ENCODE measurements at regions not wholly inside any gene's neighbourhood (a gene's known extent, or its start where the extent isn't known, plus 50 kb on each side); places are given as distances from the start of the nearest gene placed in this dataset.
"Not testable (repeated sequence)": the region's sequence is repeated elsewhere in the genome, so short reads cannot be mapped to it uniquely, and the experiment has no call there.

DNA sequence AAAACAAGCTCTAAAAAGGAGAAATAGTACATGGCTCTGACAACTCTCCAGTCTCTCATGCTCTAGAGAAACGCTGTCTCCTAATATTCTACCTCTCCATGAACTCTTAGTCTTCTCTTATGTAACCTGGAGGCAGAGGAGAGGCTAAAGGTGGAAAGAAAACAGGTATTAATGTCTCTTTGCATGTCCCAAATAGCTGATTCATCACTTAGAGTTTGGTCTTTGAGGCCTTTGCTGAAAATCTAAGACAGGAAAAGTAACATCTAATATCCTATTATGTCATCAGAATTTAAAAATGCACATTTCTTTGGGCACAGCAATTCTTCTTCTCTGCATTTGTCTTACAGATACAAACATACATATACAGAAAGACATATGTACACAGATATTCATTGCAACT lies 127.2 kb downstream of the DHRS2 start:
- no peak for DNase-seq

- no peak for DNase-seq
Measured at GRCh38 chr14:23766737-23767401, 130.7 kb downstream of the DHRS2 start.

DNA sequence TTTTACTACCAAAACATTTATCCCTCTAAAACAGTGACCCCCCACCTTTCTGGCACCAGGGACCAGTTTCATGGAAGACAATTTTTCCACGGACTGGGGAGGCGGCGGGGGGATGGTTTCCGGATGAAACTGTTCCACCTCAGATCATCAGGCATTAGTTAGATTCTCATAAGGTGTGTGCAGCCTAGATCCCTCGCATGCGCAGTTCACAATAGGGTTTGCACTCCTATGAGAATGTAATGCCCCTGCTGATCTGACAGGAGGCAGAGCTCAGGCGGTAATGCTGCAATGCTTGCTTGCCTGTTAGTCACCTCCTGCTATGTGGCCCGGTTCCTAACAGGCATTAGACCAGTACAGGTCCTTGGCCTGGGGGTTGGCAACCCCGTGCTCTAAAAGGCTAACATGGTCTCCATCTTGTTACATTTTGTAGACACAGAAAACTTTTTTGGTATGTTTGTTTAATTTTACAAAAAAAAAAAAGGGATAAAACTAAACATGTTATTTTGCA lies 133.1 kb downstream of the DHRS2 start:
- not testable (repeated sequence) for DNase-seq

- DNase-seq, result no peak
Measured at GRCh38 chr14:23773981-23774380, 137.8 kb downstream of the DHRS2 start.

- no peak for DNase-seq
Measured at GRCh38 chr14:23776296-23776695, 140.1 kb downstream of the DHRS2 start.

DNA sequence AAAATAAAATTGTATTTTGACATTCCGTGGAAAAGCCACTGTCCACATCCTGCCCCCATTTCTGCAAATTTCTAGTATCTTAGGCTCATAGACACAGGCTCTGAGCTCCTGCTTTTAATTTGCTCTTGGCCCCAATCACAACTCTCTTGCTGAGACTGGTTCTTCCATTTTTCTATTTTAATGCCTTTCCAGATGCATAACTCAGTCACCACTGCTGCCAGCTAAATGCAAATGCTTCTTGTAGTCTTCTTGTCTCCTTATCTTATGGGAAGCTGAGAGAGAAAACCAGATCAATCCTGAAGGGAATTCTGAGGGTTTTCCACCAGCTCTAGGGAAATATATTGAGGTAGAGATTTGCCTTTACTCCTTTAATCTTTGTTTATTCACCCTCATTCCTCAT lies 149.0 kb downstream of the DHRS2 start:
- no peak for DNase-seq

DNA sequence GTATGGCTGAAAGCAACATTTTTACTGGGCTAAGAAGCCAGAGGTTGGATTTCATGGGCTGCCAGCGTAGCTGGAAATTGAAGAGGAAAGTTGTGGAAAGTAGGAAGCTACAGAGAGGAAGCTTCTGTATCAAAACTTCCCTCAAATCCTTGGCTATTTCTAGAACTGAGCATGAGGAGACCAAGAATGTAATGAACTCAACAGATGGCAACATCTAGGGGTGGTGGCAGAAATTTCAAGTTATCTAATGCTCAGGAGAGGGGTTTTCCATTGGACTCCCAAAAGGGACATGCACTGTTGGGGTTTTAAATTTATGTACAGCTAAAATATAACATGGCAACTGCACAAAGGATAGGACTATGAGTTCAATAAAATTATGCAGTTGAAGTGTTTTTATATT lies 151.3 kb downstream of the DHRS2 start:
- DNase-seq, result no peak

GRCh38 chr14:23789696-23790095 lies 153.5 kb downstream of the DHRS2 start:
- no peak for DNase-seq

GRCh38 chr14:23793532-23793931 lies 157.4 kb downstream of the DHRS2 start:
- no peak for DNase-seq

DNA sequence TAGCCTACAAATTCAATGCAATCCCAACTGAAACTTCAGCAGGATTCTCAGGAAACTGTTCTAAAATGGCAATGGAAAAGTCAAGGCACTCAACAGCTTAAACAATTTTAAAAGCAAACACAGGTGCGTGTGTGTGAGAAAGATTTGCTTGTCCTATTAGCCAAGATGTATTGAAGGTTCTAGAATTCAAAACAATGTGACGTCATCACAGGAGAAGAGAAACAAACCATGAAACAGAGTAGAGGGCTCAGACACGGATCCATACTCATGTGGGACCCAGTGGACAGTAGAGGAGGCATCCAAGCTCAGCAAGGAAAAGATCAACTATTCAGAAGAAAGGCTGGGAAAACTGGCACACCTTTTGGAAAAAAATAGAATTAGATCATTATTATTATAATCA lies 152.8 kb upstream of the DHRS4 start:
- DNase-seq, result no peak

DNA sequence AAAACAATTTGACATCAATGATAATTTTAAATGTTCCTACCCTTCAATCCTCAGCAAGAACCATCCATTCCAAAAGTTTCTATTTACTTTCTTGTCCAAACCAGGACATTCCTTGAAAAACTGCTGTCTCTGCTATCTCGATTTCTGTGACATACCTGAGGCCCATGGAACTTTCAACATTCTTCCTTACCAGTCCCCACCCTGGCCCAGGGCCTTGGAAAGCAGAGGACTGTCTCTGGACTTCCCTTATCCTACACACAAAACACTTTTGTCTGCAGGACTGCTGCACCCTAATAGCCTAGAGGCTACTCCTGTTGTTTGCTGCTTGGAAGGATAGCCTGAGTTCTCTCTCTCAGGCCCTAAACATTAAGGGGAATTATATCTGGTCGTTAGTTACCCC lies 151.8 kb upstream of the DHRS4 start:
- no peak for DNase-seq

GRCh38 chr14:23804817-23805216 lies 148.8 kb upstream of the DHRS4 start:
- DNase-seq, result no peak

- no peak for DNase-seq
Measured at GRCh38 chr14:23805761-23806160, 147.8 kb upstream of the DHRS4 start.

- no peak for DNase-seq
Measured at GRCh38 chr14:23814527-23815256, 138.9 kb upstream of the DHRS4 start.

DNA sequence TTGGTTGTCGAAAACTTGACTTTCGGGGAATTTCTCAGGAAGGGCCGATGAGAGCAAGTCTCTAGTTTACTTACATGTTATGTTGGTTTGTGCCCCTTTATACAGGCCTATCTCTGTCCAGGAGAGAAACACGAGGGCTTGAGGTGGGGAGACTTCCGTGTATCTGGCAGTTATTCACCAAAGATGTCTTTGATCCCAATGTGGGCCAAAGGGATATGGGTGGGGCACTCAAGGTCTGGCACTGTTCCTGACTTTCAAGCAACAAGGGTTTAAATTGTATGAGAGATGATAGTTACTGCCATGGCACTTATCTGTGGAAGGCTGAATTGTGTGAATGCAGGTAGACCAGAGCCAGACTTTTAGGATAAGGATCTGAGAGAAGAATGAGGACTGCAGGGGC lies 137.2 kb upstream of the DHRS4 start:
- no peak for DNase-seq

DNA sequence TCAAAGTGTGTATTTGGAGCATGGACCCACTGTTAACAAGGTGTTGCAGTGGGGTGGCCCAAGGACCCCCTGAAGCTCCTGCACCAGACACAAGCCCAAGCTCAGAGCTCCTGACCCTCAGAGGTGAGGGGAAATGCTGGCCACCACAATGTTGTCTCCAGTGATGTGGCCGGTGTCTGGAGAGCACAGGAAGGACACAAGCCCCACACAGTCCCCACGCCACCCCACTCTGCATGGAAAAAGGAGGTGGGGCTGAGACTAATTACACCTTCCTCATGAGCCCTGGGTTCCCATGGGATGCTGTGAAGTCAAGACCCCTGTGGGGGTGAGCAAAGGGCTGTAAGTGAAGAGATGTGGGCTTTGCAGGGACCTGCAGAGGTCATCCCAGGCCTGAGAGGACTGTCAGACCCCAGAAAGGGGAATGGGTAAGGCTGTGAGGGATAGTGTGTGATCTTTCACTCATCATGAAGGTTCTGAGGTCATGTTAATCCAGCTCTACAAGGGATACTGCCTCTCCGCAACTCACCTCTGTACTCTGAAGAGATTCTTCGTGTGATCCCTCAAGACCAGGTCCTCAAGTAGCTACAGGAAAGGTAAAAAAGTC lies 136.3 kb upstream of the DHRS4 start:
- no peak for DNase-seq

GRCh38 chr14:23827100-23827892 lies 126.3 kb upstream of the DHRS4 start:
- DNase-seq, result no peak

- DNase-seq, result no peak
Measured at GRCh38 chr14:23828001-23828400, 125.6 kb upstream of the DHRS4 start.

GRCh38 chr14:23828616-23829015 lies 125.0 kb upstream of the DHRS4 start:
- DNase-seq, result no peak

- DNase-seq, result peak; percentile 94
Measured at GRCh38 chr14:23829736-23830471, 123.7 kb upstream of the DHRS4 start.

DNA sequence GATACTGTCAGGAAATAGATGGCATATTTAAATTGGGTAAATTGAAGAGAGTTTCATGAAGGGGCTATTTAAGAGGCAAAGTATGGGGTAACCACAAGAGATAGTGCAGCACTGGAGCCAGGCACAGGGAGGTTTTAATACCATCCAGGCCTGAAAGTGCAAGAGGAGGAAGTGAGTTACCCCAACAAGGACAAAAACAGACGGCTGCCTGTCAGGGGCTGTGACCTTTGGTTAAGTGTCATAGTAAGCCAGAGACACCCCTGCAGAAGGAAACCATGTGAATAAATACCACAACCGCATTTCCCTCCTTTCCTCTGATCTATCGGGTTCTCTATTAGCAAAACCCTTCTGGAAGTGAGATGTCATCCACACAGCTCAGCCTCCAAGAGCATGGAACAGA lies 122.0 kb upstream of the DHRS4 start:
- DNase-seq, result no peak

GRCh38 chr14:23861666-23862065 lies 91.9 kb upstream of the DHRS4 start:
- DNase-seq, result no peak

- DNase-seq, result no peak
Measured at GRCh38 chr14:23862513-23862912, 91.1 kb upstream of the DHRS4 start.
